Sigmoid colon (tissue), 4 donors: ENCODE measurements at regions not wholly inside any gene's neighbourhood (a gene's known extent, or its start where the extent isn't known, plus 50 kb on each side); places are given as distances from the start of the nearest gene placed in this dataset.

Source experiments
- CTCF ChIP-seq, 4 experiments: fragments of 450-650 bp in 3 of 4; fragments of 200-600 bp in 1 of 4; IDR thresholded peaks; one replicate each; pipeline ENCODE4 v1.5.1; 2016 to 2019; ENCODE audit warnings: antibody characterized with exemption in 4 of 4, mild to moderate bottlenecking in 3 of 4, moderate library complexity in 2 of 4
- EP300 ChIP-seq, 4 donors: sonication (generic); formaldehyde crosslinking; IDR thresholded peaks; one replicate each; pipeline ENCODE4 v1.6.1; 2017; ENCODE audit warnings: antibody characterized with exemption in 4 of 4
- POLR2AphosphoS5 ChIP-seq, 4 donors: sonication (generic); formaldehyde crosslinking; IDR thresholded peaks; one replicate each; pipeline ENCODE4 v1.6.1; 2017; ENCODE audit warnings: antibody characterized with exemption in 4 of 4

- TF ChIP-seq CTCF (IDR thresholded peaks at IDR 0.05) = no peak
- TF ChIP-seq POLR2AphosphoS5 (IDR thresholded peaks at IDR 0.05) = no peak
- TF ChIP-seq EP300 (IDR thresholded peaks at IDR 0.05) = no peak
Measured at GRCh38 chr6:9834233-9834632, 580.6 kb downstream of the TFAP2A start.
